ENCODE measurements at regions not wholly inside any gene's neighbourhood (a gene's known extent, or its start where the extent isn't known, plus 50 kb on each side); places are given as distances from the start of the nearest gene placed in this dataset.

DNA sequence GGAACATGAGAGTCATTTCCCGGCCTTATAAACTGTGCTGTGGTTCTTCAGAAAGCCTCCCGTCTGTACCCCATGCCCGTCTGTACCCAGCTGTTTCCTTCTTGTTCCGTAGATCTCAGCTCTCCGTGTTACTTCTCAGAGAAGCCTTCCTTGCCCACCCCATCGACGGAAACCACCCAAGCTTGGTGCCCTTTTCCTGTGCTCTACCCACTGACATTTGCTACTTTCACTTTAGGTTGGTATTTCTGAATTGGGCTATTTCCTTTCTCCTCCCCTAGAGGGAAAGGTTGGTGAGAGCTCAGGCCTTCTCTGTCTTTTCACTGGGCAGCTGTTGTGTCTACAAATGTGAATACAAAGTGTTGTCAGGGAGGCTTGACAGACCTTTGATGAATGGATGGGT is 764.5 kb upstream of the ADAMTS16 start:
- no peak overlapping the region for H3K4me3 ChIP-seq
- ATAC-seq (replicated peaks in 6 of 8), result peak in 5 of 8 experiments; percentile 14 to 65 (median 27)
- H3K4me1 ChIP-seq (replicated peaks in 1 of 2), result no peaks in the 10 kb centered on the region
- no peak overlapping the region for H3K27ac ChIP-seq
- 40 to 82% (median 58%) methylated on average over 1 to 5 of the region's 7 CpGs; no CpG with 5 or more reads in 5 of the 10 experiments for WGBS, 10 experiments
- in situ Hi-C loops (cut with MboI; ENCODE audit: low pct_unique_long_range_greater_than_20kb in 2 of 9, low sequenced_read_pairs in 9 of 9, unreplicated experiment in 9 of 9), result no loop called here

DNA sequence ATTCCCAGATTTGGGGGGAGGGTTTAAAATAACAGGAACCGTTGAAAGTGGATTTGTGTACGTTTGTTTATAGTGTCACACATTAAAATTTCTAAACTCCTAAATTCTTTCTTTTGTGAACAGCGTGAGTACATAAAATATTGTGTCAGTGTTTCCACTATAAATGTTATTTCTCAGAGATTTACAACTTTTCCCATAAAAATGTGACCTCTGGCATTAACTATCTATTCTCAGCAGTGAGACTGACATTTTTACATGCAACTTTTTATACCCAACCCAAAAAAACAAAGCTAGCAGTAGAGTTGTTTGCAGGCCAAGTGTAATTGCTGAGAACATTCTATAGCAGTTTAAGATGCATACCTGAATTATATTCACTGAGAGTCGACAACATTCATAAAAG is 757.0 kb upstream of the ADAMTS16 start:
- Histone ChIP-seq H3K27ac (no peak overlapping the region), H3K4me1 (replicated peaks in 1 of 2) (peaks cover 0 to 4% of the 10 kb centered on the region in 2 donors), H3K4me3 (no peak overlapping the region)
- no peak for ATAC-seq (replicated peaks in 6 of 8)
- 21 to 95% (median 54%) methylated on average over 2 to 4 of the region's 4 CpGs; no CpG with 5 or more reads in 1 of the 10 experiments for WGBS, 10 experiments
- in situ Hi-C loops (cut with MboI; ENCODE audit: low pct_unique_long_range_greater_than_20kb in 2 of 9, low sequenced_read_pairs in 9 of 9, unreplicated experiment in 9 of 9), result no loop called here

DNA sequence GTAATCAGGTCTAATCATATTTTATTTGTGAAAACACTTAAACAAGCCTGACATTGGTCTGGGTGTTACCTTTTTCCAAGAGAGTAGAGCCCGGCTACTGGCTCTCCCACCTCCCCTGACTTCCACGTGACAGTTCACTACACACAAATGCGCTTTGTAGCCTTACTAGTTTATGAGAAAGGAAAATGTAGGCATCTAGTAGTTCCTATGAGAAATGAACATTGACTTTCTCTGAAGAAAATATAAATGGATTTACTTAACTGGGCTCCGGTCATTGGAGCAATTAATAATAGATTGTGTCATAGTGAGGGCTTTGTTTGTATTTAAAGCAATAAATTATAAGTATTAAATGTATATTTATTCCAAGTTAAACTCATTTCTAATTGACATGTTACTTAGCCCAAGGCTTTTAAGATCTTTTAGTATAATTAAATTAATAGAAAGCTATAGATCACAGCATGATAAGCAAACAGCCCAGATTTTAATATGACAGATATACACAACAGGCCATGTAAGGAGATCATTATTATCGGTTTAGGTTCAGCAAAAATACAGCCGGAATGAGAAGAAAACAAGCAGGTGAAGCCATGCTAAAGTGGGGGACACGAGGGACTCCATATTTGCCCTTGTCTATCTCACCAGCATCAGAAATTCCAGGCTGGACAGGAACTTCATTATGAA is 756.5 kb upstream of the ADAMTS16 start:
- in situ Hi-C loops (cut with MboI; ENCODE audit: low pct_unique_long_range_greater_than_20kb in 2 of 9, low sequenced_read_pairs in 9 of 9, unreplicated experiment in 9 of 9), result no loop called here
- ATAC-seq (replicated peaks in 6 of 8), result peak in 4 of 8 experiments; percentile 56 to 84 (median 68)
- no peak overlapping the region for H3K4me3 ChIP-seq
- 27 to 90% (median 62%) methylated on average over 1 to 7 of the region's 7 CpGs for WGBS, 10 experiments
- no peak overlapping the region for H3K27ac ChIP-seq
- H3K4me1 ChIP-seq (replicated peaks in 1 of 2), result peaks cover 0 to 4% of the 10 kb centered on the region in 2 donors

DNA sequence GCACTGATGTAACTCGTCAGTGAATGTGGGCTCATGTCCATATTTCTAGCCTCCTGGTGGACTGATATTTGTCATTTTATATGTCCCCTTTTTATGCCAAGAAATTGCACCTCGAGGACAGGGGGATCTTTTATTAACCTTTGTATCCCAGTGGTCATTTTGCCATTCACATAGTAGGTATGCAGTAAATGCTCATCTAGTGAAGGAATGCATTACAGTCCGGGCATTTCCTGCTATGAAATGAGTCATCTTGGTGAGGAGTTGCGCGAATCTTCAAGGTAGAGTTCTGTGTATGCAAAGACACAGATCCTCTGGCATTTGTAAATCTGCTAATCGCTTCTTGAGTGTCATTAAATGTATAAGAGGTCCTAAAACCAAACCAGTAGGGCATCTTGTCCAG is 755.5 kb upstream of the ADAMTS16 start:
- H3K4me1 ChIP-seq (replicated peaks in 1 of 2), result peaks cover 0 to 4% of the 10 kb centered on the region in 2 donors

DNA sequence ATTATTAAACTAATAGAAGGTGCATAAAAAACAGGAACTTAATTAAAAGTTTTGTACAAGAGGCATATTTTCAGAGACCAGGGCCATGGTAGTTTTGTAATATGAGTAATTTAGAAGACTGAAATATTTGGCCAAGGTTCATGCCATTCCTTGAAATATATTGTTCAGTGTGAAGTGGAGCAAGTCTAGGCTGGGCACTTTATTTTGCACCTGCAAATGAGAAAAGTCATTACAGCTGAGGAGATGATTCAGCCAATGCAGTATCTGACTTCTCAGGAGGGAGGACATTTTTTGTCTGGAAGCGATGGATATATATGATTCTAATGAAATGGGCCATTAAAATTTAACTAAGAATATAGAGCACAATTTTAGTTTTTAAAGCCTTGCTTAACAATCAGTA is 754.0 kb upstream of the ADAMTS16 start:
- WGBS, 10 experiments, result 14 to 100% (median 78%) methylated on average over 1 of the region's 1 CpG; no CpG with 5 or more reads in 2 of the 10 experiments
- in situ Hi-C loops (cut with MboI; ENCODE audit: low pct_unique_long_range_greater_than_20kb in 2 of 9, low sequenced_read_pairs in 9 of 9, unreplicated experiment in 9 of 9), result no loop called here
- no peak for ATAC-seq (replicated peaks in 6 of 8)
- H3K27ac ChIP-seq, result no peak overlapping the region
- H3K4me1 ChIP-seq (replicated peaks in 1 of 2), result peaks cover 0 to 4% of the 10 kb centered on the region in 2 donors
- H3K4me3 ChIP-seq, result no peak overlapping the region

More for the DNA sequence above, 755.5 kb upstream of the ADAMTS16 start:
- no peak overlapping the region for H3K27ac ChIP-seq
- in situ Hi-C loops (cut with MboI; ENCODE audit: low pct_unique_long_range_greater_than_20kb in 2 of 9, low sequenced_read_pairs in 9 of 9, unreplicated experiment in 9 of 9), result no loop called here
- 13 to 100% (median 62%) methylated on average over 1 to 6 of the region's 6 CpGs; no CpG with 5 or more reads in 2 of the 10 experiments for WGBS, 10 experiments
- no peak for ATAC-seq (replicated peaks in 6 of 8)
- H3K4me3 ChIP-seq, result no peak overlapping the region

DNA sequence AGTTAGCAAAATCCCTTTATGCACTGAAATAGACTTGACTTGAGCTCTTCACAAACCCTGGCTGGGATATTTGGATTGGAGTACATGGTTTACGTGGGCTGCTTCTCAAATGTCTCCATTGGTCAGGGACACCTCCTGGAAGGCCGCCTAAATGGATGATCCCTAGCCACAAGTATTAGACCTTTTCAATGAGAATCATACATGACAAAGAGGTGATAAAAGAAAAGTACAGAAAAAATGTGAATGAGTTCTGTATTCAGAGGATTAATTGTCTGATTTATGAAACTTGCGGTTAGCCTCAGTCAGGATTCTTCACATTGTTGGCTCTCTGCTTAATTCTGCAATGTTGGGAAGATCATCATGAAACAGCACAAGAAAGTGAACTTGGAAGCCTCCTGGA is 752.8 kb upstream of the ADAMTS16 start:
- Histone ChIP-seq H3K4me1 (replicated peaks in 1 of 2) (peaks cover 0 to 4% of the 10 kb centered on the region in 2 donors), H3K4me3 (no peak overlapping the region), H3K27ac (no peak overlapping the region)
- in situ Hi-C loops (cut with MboI; ENCODE audit: low pct_unique_long_range_greater_than_20kb in 2 of 9, low sequenced_read_pairs in 9 of 9, unreplicated experiment in 9 of 9), result no loop called here
- ATAC-seq (replicated peaks in 6 of 8), result peak in 1 of 8 experiments; percentile 72
- 0 to 100% (median 67%) methylated on average over 1 to 3 of the region's 3 CpGs; no CpG with 5 or more reads in 1 of the 10 experiments for WGBS, 10 experiments

DNA sequence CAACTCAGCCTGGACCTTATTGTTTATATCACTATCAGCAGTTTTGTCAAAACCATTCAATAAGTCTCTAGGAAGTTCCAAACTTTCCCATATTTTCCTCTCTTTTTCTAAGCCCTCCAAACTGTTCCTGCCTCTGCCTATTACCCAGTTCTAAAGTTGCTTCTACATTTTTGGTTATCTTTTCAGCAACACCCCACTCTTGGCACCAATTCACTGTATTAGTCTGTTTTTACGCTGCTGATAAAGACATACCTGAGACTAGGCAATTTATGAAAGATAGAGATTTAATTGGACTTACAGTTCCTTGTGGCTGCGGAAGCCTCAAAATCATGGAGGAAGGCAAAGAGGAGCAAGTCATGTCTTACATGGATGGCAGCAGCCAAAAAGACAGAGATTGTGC is 744.4 kb upstream of the ADAMTS16 start:
- in situ Hi-C loops (cut with MboI; ENCODE audit: low pct_unique_long_range_greater_than_20kb in 2 of 9, low sequenced_read_pairs in 9 of 9, unreplicated experiment in 9 of 9), result no loop called here
- WGBS, 10 experiments, result 0 to 100% (median 54%) methylated on average over 1 to 2 of the region's 2 CpGs

DNA sequence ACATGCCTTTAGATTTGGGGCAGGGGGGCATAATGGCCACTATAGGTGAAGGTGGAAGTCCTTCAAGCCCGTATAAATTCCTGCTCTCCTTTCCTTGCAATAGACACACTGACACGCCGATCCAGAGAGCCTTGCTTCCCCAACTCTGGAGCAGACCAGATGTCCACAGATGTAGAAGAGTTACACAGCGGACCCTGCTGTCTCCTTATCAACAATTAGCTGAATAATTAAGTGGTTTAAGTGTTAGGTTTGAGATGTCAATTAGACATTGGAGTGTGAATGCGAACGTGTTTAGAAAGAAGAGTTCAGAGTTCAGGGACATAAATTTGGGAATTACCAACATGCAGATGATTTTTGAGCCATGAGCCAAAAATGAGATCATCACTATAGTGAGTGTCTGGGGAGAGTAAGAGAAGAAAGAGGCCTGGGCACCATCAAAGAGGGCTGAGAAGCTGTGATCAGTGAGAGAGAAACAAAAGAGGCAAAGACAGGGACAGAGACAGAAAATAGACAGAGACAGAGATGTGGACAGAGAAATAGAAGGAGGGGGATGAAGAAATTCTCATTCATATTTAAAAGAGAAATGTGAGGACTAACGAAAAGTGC is 734.4 kb upstream of the ADAMTS16 start:
- peak in 2 of 8 experiments; percentile 58 to 71 for ATAC-seq (replicated peaks in 6 of 8)
- Histone ChIP-seq H3K4me1 (replicated peaks in 1 of 2) (peaks cover 0 to 12% of the 10 kb centered on the region in 2 donors), H3K4me3 (no peak overlapping the region), H3K27ac (no peak overlapping the region)
- in situ Hi-C loops (cut with MboI; ENCODE audit: low pct_unique_long_range_greater_than_20kb in 2 of 9, low sequenced_read_pairs in 9 of 9, unreplicated experiment in 9 of 9), result no loop called here
- 16 to 91% (median 71%) methylated on average over 3 to 7 of the region's 7 CpGs; no CpG with 5 or more reads in 1 of the 10 experiments for WGBS, 10 experiments

More for the DNA sequence above, 744.4 kb upstream of the ADAMTS16 start:
- H3K27ac ChIP-seq, result no peak overlapping the region
- H3K4me3 ChIP-seq, result no peak overlapping the region
- no peaks in the 10 kb centered on the region for H3K4me1 ChIP-seq (replicated peaks in 1 of 2)
- ATAC-seq (replicated peaks in 6 of 8), result no peak

DNA sequence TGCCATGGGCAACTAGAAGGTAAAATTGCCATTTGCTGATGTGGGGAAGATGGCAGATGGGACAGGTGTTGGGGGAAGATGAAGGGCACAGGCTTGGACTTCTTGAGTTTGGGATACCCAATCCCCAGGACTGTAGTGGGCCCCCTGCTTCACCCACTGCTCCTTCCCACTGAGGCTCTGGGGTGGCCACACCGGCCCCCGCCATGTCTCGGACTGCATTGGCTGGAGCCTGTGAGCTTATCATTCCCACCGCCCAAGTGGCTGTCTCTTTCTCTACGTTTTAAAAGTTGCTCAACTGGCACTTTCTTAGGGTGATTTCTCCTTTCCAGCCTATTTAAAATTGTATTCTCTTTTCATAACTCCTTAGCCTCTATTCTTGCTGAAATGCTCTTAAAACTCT is 730.0 kb upstream of the ADAMTS16 start:
- H3K4me1 ChIP-seq (replicated peaks in 1 of 2), result peaks cover 0 to 12% of the 10 kb centered on the region in 2 donors
- 15 to 100% (median 80%) methylated on average over 1 to 5 of the region's 5 CpGs; no CpG with 5 or more reads in 3 of the 10 experiments for WGBS, 10 experiments
- no peak for ATAC-seq (replicated peaks in 6 of 8)
- H3K4me3 ChIP-seq, result no peak overlapping the region
- in situ Hi-C loops (cut with MboI; ENCODE audit: low pct_unique_long_range_greater_than_20kb in 2 of 9, low sequenced_read_pairs in 9 of 9, unreplicated experiment in 9 of 9), result no loop called here
- no peak overlapping the region for H3K27ac ChIP-seq

DNA sequence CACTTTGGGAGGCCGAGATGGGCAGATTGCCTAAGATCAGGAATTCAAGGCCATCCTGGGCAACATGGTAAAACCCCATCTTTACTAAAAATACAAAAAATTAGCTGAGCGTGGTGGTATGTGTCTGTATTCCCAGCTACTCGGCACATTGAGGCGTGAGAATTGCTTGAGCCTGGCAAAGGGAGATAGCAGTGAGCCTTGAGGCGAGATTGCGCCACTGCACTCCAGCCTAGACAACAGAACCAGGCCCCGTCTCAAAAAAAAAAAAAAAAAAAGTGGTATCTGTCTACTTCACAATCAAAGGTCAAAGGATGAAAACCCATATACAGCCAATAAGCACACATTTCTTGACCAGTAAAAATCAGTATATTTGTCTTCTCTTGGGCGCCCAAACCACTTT is 728.5 kb upstream of the ADAMTS16 start:
- Histone ChIP-seq H3K27ac (no peak overlapping the region), H3K4me1 (replicated peaks in 1 of 2) (no peaks in the 10 kb centered on the region), H3K4me3 (no peak overlapping the region)
- ATAC-seq (replicated peaks in 6 of 8), result no peak
- in situ Hi-C loops (cut with MboI; ENCODE audit: low pct_unique_long_range_greater_than_20kb in 2 of 9, low sequenced_read_pairs in 9 of 9, unreplicated experiment in 9 of 9), result no loop called here
- WGBS, 10 experiments, result 0 to 100% (median 80%) methylated on average over 1 to 6 of the region's 8 CpGs; no CpG with 5 or more reads in 4 of the 10 experiments

DNA sequence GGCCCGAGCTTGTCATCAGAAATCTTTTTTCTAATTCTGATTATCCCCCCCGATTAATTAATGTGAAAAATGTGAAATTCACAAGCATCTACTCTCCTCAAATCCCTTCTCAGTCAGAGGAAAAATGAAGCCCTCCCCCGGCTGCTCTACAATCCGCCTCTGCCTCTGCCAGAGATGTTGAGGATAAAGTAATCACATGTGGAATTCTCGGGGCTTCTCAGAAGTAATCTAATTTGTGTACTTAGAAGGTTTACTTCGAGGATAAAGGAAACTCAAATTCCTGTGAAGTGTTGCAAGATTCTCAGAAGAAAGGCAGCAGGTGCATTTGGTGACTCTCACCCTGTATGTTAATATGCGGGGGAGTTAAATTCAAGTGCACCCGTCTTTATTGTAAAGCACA is 726.1 kb upstream of the ADAMTS16 start:
- Histone ChIP-seq H3K27ac (no peak overlapping the region), H3K4me3 (no peak overlapping the region), H3K4me1 (replicated peaks in 1 of 2) (peaks cover 0 to 18% of the 10 kb centered on the region in 2 donors)
- 27 to 84% (median 60%) methylated on average over 1 to 8 of the region's 8 CpGs; no CpG with 5 or more reads in 1 of the 10 experiments for WGBS, 10 experiments
- ATAC-seq (replicated peaks in 6 of 8), result no peak
- in situ Hi-C loops (cut with MboI; ENCODE audit: low pct_unique_long_range_greater_than_20kb in 2 of 9, low sequenced_read_pairs in 9 of 9, unreplicated experiment in 9 of 9), result no loop called here

DNA sequence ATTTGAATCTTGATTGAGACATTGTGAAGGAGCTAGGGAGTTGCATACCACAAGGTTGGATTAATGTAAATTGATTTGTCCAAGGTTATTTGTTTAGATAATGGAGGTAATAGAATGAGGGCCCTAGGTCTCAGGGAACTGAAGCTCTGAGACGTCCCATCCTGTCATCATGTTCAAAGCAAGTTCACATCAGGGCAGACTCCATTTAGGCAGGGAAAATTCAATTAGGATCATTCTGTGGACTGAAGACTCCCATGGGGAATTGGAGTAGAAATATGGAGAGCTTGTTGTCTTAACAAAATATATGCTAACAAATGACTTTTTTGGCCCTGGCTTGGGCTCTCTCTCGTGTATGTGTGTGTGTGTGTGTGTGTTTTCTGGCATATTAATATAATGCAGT is 722.0 kb upstream of the ADAMTS16 start:
- in situ Hi-C loops (cut with MboI; ENCODE audit: low pct_unique_long_range_greater_than_20kb in 2 of 9, low sequenced_read_pairs in 9 of 9, unreplicated experiment in 9 of 9), result no loop called here
- peak in 2 of 8 experiments; percentile 31 to 32 for ATAC-seq (replicated peaks in 6 of 8)
- Histone ChIP-seq H3K27ac (no peak overlapping the region), H3K4me3 (no peak overlapping the region), H3K4me1 (replicated peaks in 1 of 2) (peaks cover 0 to 43% of the 10 kb centered on the region in 2 donors)
- 0 to 60% (median 31%) methylated on average over 1 to 2 of the region's 2 CpGs; no CpG with 5 or more reads in 2 of the 10 experiments for WGBS, 10 experiments

DNA sequence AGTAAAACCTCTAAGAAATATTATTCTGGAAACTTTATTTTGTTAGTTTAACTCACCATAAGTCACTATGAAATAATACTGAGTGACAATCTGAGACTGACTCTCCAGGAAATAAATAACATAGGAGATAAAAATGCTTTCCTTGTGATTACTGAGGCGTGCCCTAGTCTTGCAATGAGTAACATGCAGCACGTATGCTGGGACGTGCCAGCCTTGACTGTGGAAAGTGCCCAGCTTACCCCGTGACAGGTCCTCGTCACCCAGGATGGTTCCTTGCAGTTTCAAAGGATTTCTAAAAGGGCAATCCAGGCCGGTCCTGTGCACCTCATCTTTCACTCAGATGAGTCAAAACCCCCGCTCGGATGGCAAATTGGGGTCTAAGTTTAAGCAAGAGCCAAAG is 720.8 kb upstream of the ADAMTS16 start:
- no peak overlapping the region for H3K4me3 ChIP-seq
- H3K27ac ChIP-seq, result no peak overlapping the region
- H3K4me1 ChIP-seq (replicated peaks in 1 of 2), result peaks cover 0 to 54% of the 10 kb centered on the region in 2 donors
- in situ Hi-C loops (cut with MboI; ENCODE audit: low pct_unique_long_range_greater_than_20kb in 2 of 9, low sequenced_read_pairs in 9 of 9, unreplicated experiment in 9 of 9), result no loop called here
- no peak for ATAC-seq (replicated peaks in 6 of 8)
- WGBS, 10 experiments, result 36 to 100% (median 73%) methylated on average over 2 to 8 of the region's 8 CpGs; no CpG with 5 or more reads in 2 of the 10 experiments

Data from motor neuron (in vitro differentiated cells).